SK-N-SH (cell line): ENCODE measurements at regions not wholly inside any gene's neighbourhood (a gene's known extent, or its start where the extent isn't known, plus 50 kb on each side); places are given as distances from the start of the nearest gene placed in this dataset.

Source experiments
- CTCF ChIA-PET: fragments of 300-600, 350-600 bp; formaldehyde crosslinking; extraction: SDS; loops from one replicate; lab custom pipeline; 2021; lab: Yijun Ruan, JAX
- POLR2A ChIA-PET: fragments of 350-600 bp; sonication (Branson Sonifier 250); formaldehyde crosslinking; extraction: SDS; loops from one replicate; lab custom pipeline; 2020; ENCODE audit warnings: antibody characterized with exemption, inconsistent platforms; lab: Yijun Ruan, JAX
- DNase-seq: peaks from one replicate; pipeline ENCODE4 v3.0.0; 2012
- H2AFZ ChIP-seq: fragments of 200-600 bp; sonication (generic); 2 replicates; pipeline ENCODE4 v1.8.1; 2016; ENCODE audit warnings: antibody characterized with exemption, mild to moderate bottlenecking, low read depth
- H3F3A ChIP-seq: fragments of 200-600 bp; sonication (generic); replicated peaks from 2 replicates; pipeline ENCODE3; 2016; ENCODE audit warnings: antibody characterized with exemption, mild to moderate bottlenecking; ENCODE audit not compliant: insufficient read depth
- H3K27ac ChIP-seq, 2 experiments: fragments of 200-500 bp in 1 of 2; fragments of 200-600 bp in 1 of 2; sonication (Bioruptor generic) in 1 of 2; sonication (generic), shearing (Covaris generic) in 1 of 2; 2 replicates each; pipeline versions ENCODE4 v1.5.1 to v1.6.1; 2014 to 2016; ENCODE audit warnings: low read depth in 2 of 2, inconsistent platforms in 1 of 2, low read length in 1 of 2, mild to moderate bottlenecking in 1 of 2, mixed read lengths in 1 of 2
- H3K27me3 ChIP-seq: fragments of 200-600 bp; sonication (generic), shearing (Covaris generic); 2 replicates; pipeline ENCODE4 v1.6.1; 2016; ENCODE audit warnings: mixed run types; ENCODE audit not compliant: insufficient read depth
- H3K36me3 ChIP-seq, 2 experiments: fragments of 200-500 bp in 1 of 2; fragments of 200-600 bp in 1 of 2; sonication (Bioruptor generic) in 1 of 2; sonication (generic) in 1 of 2; replicated peaks in 1 of 2; 2 replicates each; pipeline versions ENCODE3 to v1.5.1; 2014 to 2016; ENCODE audit warnings: low read length in 1 of 2, mild to moderate bottlenecking in 1 of 2; ENCODE audit not compliant: insufficient read depth in 2 of 2, control insufficient read depth in 1 of 2
- H3K4me1 ChIP-seq, 2 experiments: fragments of 200-500 bp in 1 of 2; fragments of 200-600 bp in 1 of 2; sonication (Bioruptor generic) in 1 of 2; sonication (generic), shearing (Covaris generic) in 1 of 2; 2 replicates each; pipeline versions ENCODE4 v1.5.1 to v1.6.1; 2014 to 2016; ENCODE audit warnings: low read depth in 1 of 2, low read length in 1 of 2, mixed run types in 1 of 2; ENCODE audit not compliant: insufficient read depth in 2 of 2, control insufficient read depth in 1 of 2
- H3K4me2 ChIP-seq: fragments of 200-600 bp; sonication (generic), shearing (Covaris generic); 2 replicates; pipeline ENCODE4 v1.6.1; 2017; ENCODE audit warnings: mixed run types
- H3K4me3 ChIP-seq, 2 experiments: fragments of 200-500 bp in 1 of 2; fragments of 200-600 bp in 1 of 2; sonication (Bioruptor generic) in 1 of 2; sonication (generic), shearing (Covaris generic) in 1 of 2; 2 replicates each; pipeline versions ENCODE4 v1.5.1 to v1.8.1; 2014 to 2016; ENCODE audit warnings: low read depth in 2 of 2, inconsistent platforms in 1 of 2, low read length in 1 of 2, mild to moderate bottlenecking in 1 of 2, mixed read lengths in 1 of 2, moderate library complexity in 1 of 2
- H3K79me2 ChIP-seq: fragments of 200-600 bp; sonication (generic); 2 replicates; pipeline ENCODE4 v1.8.1; 2017; ENCODE audit warnings: mild to moderate bottlenecking; ENCODE audit not compliant: insufficient read depth
- H3K9ac ChIP-seq: fragments of 200-600 bp; sonication (generic); 2 replicates; pipeline ENCODE4 v1.6.1; 2017; ENCODE audit warnings: mixed run types
- H3K9me2 ChIP-seq: fragments of 200-600 bp; sonication (generic); 2 replicates; pipeline ENCODE4 v1.6.1; 2017; ENCODE audit warnings: mixed run types
- H3K9me3 ChIP-seq: fragments of 200-600 bp; sonication (generic); 2 replicates; pipeline ENCODE4 v1.6.1; 2017; ENCODE audit warnings: mixed run types, mild to moderate bottlenecking, moderate library complexity
- H4K20me1 ChIP-seq: fragments of 200-600 bp; sonication (generic); 2 replicates; pipeline ENCODE4 v1.6.1; 2017; ENCODE audit warnings: mild to moderate bottlenecking, mixed run types; ENCODE audit not compliant: insufficient read depth
- CHD2 ChIP-seq: fragments of 150-350 bp; IDR thresholded peaks from 2 replicates; pipeline ENCODE4 v1.6.1; 2018; ENCODE audit warnings: low read length; ENCODE audit not compliant: partially characterized antibody
- EZH2phosphoT487 ChIP-seq: fragments of 200-600 bp; sonication (generic); IDR thresholded peaks from 2 replicates; pipeline ENCODE4 v1.6.1; 2017; ENCODE audit warnings: low read depth, mixed run types, mild to moderate bottlenecking, antibody characterized with exemption, moderate library complexity, borderline replicate concordance
- FOXM1 ChIP-seq: IDR thresholded peaks from 2 replicates; pipeline ENCODE4 v1.4.0; 2012; ENCODE audit warnings: low read depth, mild to moderate bottlenecking
- GABPA ChIP-seq: IDR thresholded peaks from 2 replicates; pipeline ENCODE4 v1.4.0; 2012; ENCODE audit warnings: low read depth, mild to moderate bottlenecking
- IRF3 ChIP-seq: fragments of 150-350 bp; IDR thresholded peaks from 2 replicates; pipeline ENCODE4 v1.6.1; 2016; ENCODE audit warnings: mild to moderate bottlenecking, low read depth, low read length
- JUND ChIP-seq: IDR thresholded peaks from 2 replicates; pipeline ENCODE4 v1.4.0; 2012
- MXI1 ChIP-seq: IDR thresholded peaks from 2 replicates; pipeline ENCODE4 v1.6.1; 2012; ENCODE audit warnings: mild to moderate bottlenecking, low read depth, low read length, improper control_type of control experiment
- NRF1 ChIP-seq: IDR thresholded peaks from 2 replicates; pipeline ENCODE4 v1.6.1; 2012; ENCODE audit warnings: low read depth, mild to moderate bottlenecking, low read length
- POLR2AphosphoS5 ChIP-seq: IDR thresholded peaks from 2 replicates; pipeline ENCODE4 v1.6.1; 2012; ENCODE audit warnings: low read depth, low read length
- RCOR1 ChIP-seq: fragments of 150-350 bp; IDR thresholded peaks from 2 replicates; pipeline ENCODE4 v1.6.1; 2017; ENCODE audit warnings: antibody characterized with exemption, low read length
- REST ChIP-seq: IDR thresholded peaks from 2 replicates; pipeline ENCODE4 v1.6.1; 2012; ENCODE audit warnings: mild to moderate bottlenecking, low read depth, low read length, moderate library complexity
- SIN3A ChIP-seq: IDR thresholded peaks from 2 replicates; pipeline ENCODE4 v1.6.1; 2012; ENCODE audit warnings: low read depth, mild to moderate bottlenecking, low read length, moderate library complexity, borderline replicate concordance
- TAF1 ChIP-seq: IDR thresholded peaks from 2 replicates; pipeline ENCODE4 v1.6.1; 2012; ENCODE audit warnings: low read depth, mild to moderate bottlenecking, low read length, moderate library complexity, borderline replicate concordance
- TCF12 ChIP-seq: IDR thresholded peaks from 2 replicates; pipeline ENCODE4 v1.4.0; 2012
- TEAD4 ChIP-seq: IDR thresholded peaks from 2 replicates; pipeline ENCODE4 v1.4.0; 2012; ENCODE audit warnings: mild to moderate bottlenecking, borderline replicate concordance; ENCODE audit not compliant: insufficient read depth
- USF1 ChIP-seq: IDR thresholded peaks from 2 replicates; pipeline ENCODE4 v1.4.0; 2012; ENCODE audit warnings: low read depth, borderline replicate concordance
- USF2 ChIP-seq: fragments of 150-350 bp; IDR thresholded peaks from 2 replicates; pipeline ENCODE4 v1.6.1; 2017; ENCODE audit warnings: antibody characterized with exemption, low read length, low read depth, borderline replicate concordance
- YY1 ChIP-seq: IDR thresholded peaks from 2 replicates; pipeline ENCODE4 v1.4.0; 2012; ENCODE audit warnings: low read depth, mild to moderate bottlenecking
- ZBTB33 ChIP-seq: IDR thresholded peaks from 2 replicates; pipeline ENCODE4 v1.4.0; 2012; ENCODE audit warnings: low read depth, borderline replicate concordance
- WGBS: methylation state at CpG from one replicate; pipeline ENCODE4 v1.1.6; 2017; ENCODE audit warnings: low lambda C conversion rate; 5-methylcytosine and 5-hydroxymethylcytosine counted together

GRCh38 chr5:167479779-167480178 is 811.7 kb upstream of the WWC1 start:
- no peaks in the 10 kb centered on the region for H3K9me2 ChIP-seq
- no peak overlapping the region for H3K4me3 ChIP-seq
- no peaks in the 10 kb centered on the region for H3K79me2 ChIP-seq
- ChIA-PET POLR2A (no interaction called here), CTCF (no interaction called here)
- no peaks in the 10 kb centered on the region for H3K36me3 ChIP-seq
- H3K4me2 ChIP-seq: no peak overlapping the region
- H3K9ac ChIP-seq: no peak overlapping the region
- TF ChIP-seq USF2 (no peak), FOXM1 (no peak), TAF1 (no peak), REST (no peak), GABPA (no peak), USF1 (no peak), IRF3 (no peak), CHD2 (no peak), TEAD4 (no peak), SIN3A (no peak), NRF1 (no peak), ZBTB33 (no peak), MXI1 (no peak), TCF12 (no peak), RCOR1 (no peak), YY1 (no peak), JUND (no peak), EZH2phosphoT487 (no peak), POLR2AphosphoS5 (no peak)
- H2AFZ ChIP-seq: no peak overlapping the region
- DNase-seq: no peak
- no peaks in the 10 kb centered on the region; a peak in 1 of 4 replicates for H3K4me1 ChIP-seq
- WGBS: 51% methylated on average over 4 of the region's 4 CpGs
- no peaks in the 10 kb centered on the region for H4K20me1 ChIP-seq
- no peaks in the 10 kb centered on the region for H3K9me3 ChIP-seq
- H3F3A ChIP-seq: no peaks in the 10 kb centered on the region
- no peaks in the 10 kb centered on the region for H3K27me3 ChIP-seq
- no peak overlapping the region for H3K27ac ChIP-seq
